Duodenal mucosa (tissue), 2 donors: ENCODE measurements at regions not wholly inside any gene's neighbourhood (a gene's known extent, or its start where the extent isn't known, plus 50 kb on each side); places are given as distances from the start of the nearest gene placed in this dataset.

ENCODE experiments used
- H3K27ac ChIP-seq: one replicate; pipeline ENCODE4 v1.7.0; 2013; ENCODE audit warnings: low read depth, low read length
- H3K27me3 ChIP-seq, 2 donors: one replicate each; pipeline ENCODE4 v1.7.0; 2013; ENCODE audit warnings: low read length in 2 of 2, control low read depth in 1 of 2; ENCODE audit not compliant: insufficient read depth in 2 of 2, control insufficient read depth in 1 of 2
- H3K36me3 ChIP-seq, 2 donors: one replicate each; pipeline ENCODE4 v1.7.0; 2013; ENCODE audit warnings: low read length in 2 of 2, control low read depth in 1 of 2; ENCODE audit not compliant: insufficient read depth in 2 of 2, control insufficient read depth in 1 of 2
- H3K4me1 ChIP-seq, 2 donors: one replicate each; pipeline ENCODE4 v1.7.0; 2013; ENCODE audit warnings: low read length in 2 of 2, control low read depth in 1 of 2; ENCODE audit not compliant: insufficient read depth in 2 of 2, control insufficient read depth in 1 of 2
- H3K4me3 ChIP-seq, 2 donors: one replicate each; pipeline ENCODE4 v1.7.0; 2013; ENCODE audit warnings: low read length in 2 of 2, low read depth in 1 of 2
- H3K9ac ChIP-seq, 2 donors: one replicate each; pipeline ENCODE4 v1.7.0; 2013; ENCODE audit warnings: low read length in 2 of 2, low read depth in 1 of 2
- H3K9me3 ChIP-seq, 2 donors: one replicate each; pipeline ENCODE4 v1.7.0; 2013; ENCODE audit warnings: low read length in 2 of 2, control low read depth in 1 of 2; ENCODE audit not compliant: control insufficient read depth in 1 of 2

DNA sequence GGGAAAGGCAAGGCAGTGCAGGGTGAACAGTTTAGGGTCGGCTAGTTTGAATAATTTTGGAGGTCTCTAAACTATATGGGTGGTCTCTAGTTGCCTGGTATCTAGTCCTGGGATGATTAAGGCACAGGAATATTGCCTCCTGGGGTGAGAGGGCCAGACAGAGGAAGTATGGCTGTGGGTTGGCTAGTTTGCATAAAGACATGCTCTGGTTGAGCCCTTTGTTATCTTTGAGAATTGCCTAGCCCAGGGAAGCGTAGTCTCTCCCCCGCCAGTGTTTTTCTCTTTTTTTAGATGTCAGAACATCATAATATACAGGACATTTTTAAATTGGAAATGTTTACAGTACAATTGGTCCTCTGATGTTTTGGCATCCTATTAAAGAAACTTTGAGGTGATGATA, 163.5 kb downstream of the PWWP3B start:
- H3K36me3 ChIP-seq, result no peaks in the 10 kb centered on the region
- no peaks in the 10 kb centered on the region for H3K9me3 ChIP-seq
- H3K9ac ChIP-seq, result no peak overlapping the region
- H3K27ac ChIP-seq, result no peak overlapping the region
- no peak overlapping the region for H3K4me3 ChIP-seq
- H3K4me1 ChIP-seq, result no peaks in the 10 kb centered on the region
- no peaks in the 10 kb centered on the region for H3K27me3 ChIP-seq

GRCh38 chrX:106341823-106342222, 173.7 kb downstream of the PWWP3B start:
- no peaks in the 10 kb centered on the region for H3K27me3 ChIP-seq
- H3K4me1 ChIP-seq, result no peaks in the 10 kb centered on the region
- no peak overlapping the region for H3K27ac ChIP-seq
- H3K36me3 ChIP-seq, result no peaks in the 10 kb centered on the region
- no peaks in the 10 kb centered on the region for H3K9me3 ChIP-seq
- H3K4me3 ChIP-seq, result no peak overlapping the region
- H3K9ac ChIP-seq, result no peak overlapping the region

DNA sequence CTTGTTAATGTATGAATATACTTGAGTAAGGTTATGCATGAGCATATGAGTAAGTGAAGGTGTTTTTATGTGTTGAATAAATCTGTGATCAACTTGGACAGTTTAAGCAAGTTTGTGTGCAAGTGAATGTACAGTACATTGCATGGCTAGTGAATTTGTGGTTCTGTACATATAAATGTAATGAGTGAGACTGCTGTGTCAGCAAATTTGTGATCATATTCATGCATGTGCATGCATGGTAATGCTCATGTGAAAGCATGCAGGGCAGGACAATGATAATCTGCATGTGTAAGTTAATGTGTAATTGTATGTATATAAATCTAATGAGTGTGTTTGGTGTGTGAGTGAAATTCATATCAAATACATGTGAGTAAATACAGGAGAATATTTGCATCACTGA, 188.5 kb downstream of the PWWP3B start:
- H3K9ac ChIP-seq, result no peak overlapping the region
- H3K4me1 ChIP-seq, result no peaks in the 10 kb centered on the region
- no peaks in the 10 kb centered on the region for H3K27me3 ChIP-seq
- H3K36me3 ChIP-seq, result no peaks in the 10 kb centered on the region
- H3K4me3 ChIP-seq, result no peak overlapping the region
- no peaks in the 10 kb centered on the region for H3K9me3 ChIP-seq
- H3K27ac ChIP-seq, result no peak overlapping the region

GRCh38 chrX:106363214-106363613, 195.1 kb downstream of the PWWP3B start:
- Histone ChIP-seq H3K9me3 (no peaks in the 10 kb centered on the region), H3K36me3 (no peaks in the 10 kb centered on the region), H3K4me3 (no peak overlapping the region), H3K27ac (no peak overlapping the region), H3K27me3 (no peaks in the 10 kb centered on the region), H3K4me1 (no peaks in the 10 kb centered on the region), H3K9ac (no peak overlapping the region)

DNA sequence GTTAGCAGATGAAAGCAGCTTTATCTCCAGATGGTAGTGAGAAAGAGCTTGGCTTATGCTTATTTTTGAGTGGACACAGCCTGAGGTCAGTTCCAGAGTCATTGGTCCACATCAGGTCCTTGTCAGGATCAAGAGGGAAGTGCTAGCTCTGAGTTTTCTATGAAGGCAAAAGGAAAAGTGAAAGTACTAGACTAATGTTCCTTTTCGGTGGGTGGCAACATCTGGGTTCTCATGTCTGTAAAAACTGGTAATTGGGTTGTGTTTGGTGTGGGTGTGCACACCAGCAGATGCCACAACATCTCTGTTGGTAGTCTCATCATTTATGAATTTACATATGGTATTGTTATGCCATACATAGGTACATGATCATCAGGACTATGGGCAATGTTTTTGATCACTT, 210.5 kb downstream of the PWWP3B start:
- Histone ChIP-seq H3K36me3 (no peaks in the 10 kb centered on the region), H3K27me3 (no peaks in the 10 kb centered on the region), H3K4me3 (peak overlapping the region in 1 of 2 donors; percentile 28), H3K4me1 (no peaks in the 10 kb centered on the region), H3K9ac (no peak overlapping the region), H3K27ac (no peak overlapping the region), H3K9me3 (no peaks in the 10 kb centered on the region)

DNA sequence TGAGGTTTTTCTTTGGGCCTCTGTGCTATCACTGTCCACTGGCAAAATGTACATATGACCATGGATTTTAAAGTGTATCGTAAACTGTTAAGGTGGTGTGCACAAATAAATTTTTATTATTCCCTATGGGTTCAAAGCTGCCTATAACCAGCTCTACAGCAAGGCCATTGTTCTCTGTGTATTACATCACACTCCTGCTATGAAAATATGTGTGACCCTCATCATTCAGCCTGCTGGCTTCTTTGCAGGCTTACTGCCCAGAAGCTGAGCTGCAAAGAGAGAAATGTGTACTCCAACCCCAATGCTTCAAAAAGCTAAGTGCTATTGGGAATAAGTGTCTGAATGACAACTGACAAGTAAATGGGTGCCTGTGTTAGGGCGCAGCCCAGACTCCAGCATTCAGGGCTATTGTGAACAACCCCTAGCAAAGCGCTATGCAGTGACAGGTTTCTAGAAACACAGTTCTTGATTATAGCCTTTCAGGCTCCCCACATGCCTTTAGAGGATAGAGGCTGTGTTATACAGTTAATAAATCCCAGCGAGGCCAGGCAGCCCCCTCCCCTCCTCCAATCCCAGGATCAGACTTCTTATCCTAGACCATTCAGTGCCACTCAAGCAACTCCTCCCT, 220.4 kb upstream of the RADX start:
- H3K4me1 ChIP-seq, result no peaks in the 10 kb centered on the region
- H3K27me3 ChIP-seq, result no peaks in the 10 kb centered on the region
- no peaks in the 10 kb centered on the region for H3K9me3 ChIP-seq
- no peak overlapping the region for H3K27ac ChIP-seq
- no peak overlapping the region for H3K9ac ChIP-seq
- H3K4me3 ChIP-seq, result no peak overlapping the region
- no peaks in the 10 kb centered on the region for H3K36me3 ChIP-seq

GRCh38 chrX:106392346-106392745, 219.4 kb upstream of the RADX start:
- H3K36me3 ChIP-seq, result no peaks in the 10 kb centered on the region

DNA sequence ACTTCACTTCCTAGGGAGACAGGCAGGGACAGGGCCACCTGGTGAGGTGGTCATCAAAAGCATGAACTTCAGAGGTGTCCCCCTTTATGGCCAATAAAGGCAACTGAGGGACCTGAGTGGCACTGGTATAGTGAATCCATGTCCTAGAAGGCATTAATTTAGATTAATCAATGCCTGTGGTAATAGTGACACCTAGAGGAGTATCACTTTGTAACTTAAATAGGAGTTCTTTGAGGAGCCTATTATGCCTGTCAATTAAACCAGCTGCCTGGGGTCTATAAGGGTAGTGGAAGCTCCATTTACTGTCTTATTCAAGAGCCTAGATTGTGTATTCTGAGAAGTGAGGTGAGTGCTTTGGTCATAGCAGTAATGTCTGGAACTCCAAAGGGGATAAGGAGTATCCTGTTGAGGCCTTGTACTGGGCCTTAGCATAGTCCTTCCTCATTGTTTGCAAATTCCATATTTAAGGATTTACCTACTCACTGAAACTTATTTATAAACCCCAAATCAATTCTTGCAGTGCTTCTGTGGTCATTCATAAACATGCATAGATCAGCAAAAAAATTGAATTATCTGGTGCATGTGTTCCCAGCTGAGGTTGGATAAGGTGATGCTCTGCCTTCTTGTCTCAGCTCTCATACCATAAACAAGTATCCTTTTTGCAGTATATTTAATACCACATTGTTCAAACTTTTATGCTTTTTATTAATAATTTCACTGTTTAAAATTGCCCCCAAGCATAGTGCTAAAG, 213.8 kb upstream of the RADX start:
- Histone ChIP-seq H3K9ac (no peak overlapping the region), H3K4me3 (no peak overlapping the region), H3K36me3 (no peaks in the 10 kb centered on the region), H3K27ac (no peak overlapping the region), H3K4me1 (peaks cover 4 to 13% of the 10 kb centered on the region in 2 donors), H3K9me3 (no peaks in the 10 kb centered on the region), H3K27me3 (no peaks in the 10 kb centered on the region)

More at GRCh38 chrX:106392346-106392745, 219.4 kb upstream of the RADX start:
- Histone ChIP-seq H3K4me3 (no peak overlapping the region), H3K27me3 (no peaks in the 10 kb centered on the region), H3K9me3 (no peaks in the 10 kb centered on the region), H3K4me1 (no peaks in the 10 kb centered on the region), H3K9ac (no peak overlapping the region), H3K27ac (no peak overlapping the region)

DNA sequence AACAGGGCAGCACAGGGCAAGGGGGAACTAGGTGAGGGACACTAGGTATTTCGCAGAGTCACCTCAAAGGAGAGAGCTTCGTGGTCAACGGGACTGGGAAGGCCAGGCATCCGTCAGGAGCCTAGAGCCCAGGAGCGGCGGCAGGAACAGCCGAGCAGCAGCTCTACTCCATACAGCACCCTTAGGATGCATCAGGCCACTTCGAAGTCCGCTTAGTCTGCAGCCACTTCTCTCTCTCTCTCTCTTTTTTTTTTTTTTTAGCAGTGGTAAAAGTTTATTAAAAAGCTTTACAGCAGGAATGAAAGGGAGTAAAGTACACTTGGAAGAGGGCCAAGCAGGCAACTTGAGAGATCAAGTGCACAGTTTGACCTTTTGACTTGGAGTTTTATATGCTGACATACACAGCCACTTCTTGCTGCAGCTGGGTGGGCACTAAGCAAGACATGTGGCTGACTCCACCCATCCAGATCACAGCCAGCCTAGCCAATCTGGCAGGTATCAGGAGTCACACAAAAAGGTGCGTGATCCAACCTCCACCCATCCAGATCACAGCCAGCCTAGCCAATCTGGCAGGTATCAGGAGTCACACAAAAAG, 209.7 kb upstream of the RADX start:
- no peaks in the 10 kb centered on the region for H3K27me3 ChIP-seq
- H3K4me3 ChIP-seq, result no peak overlapping the region
- no peaks in the 10 kb centered on the region for H3K9me3 ChIP-seq
- H3K36me3 ChIP-seq, result no peaks in the 10 kb centered on the region
- no peak overlapping the region for H3K27ac ChIP-seq
- peaks cover 4 to 19% of the 10 kb centered on the region in 2 donors for H3K4me1 ChIP-seq
- H3K9ac ChIP-seq, result no peak overlapping the region

GRCh38 chrX:106404512-106404911, 207.3 kb upstream of the RADX start:
- no peaks in the 10 kb centered on the region for H3K27me3 ChIP-seq
- H3K9me3 ChIP-seq, result no peaks in the 10 kb centered on the region
- H3K4me1 ChIP-seq, result peaks cover 4 to 19% of the 10 kb centered on the region in 2 donors
- no peak overlapping the region for H3K4me3 ChIP-seq
- H3K9ac ChIP-seq, result no peak overlapping the region
- H3K27ac ChIP-seq, result no peak overlapping the region
- no peaks in the 10 kb centered on the region for H3K36me3 ChIP-seq
